ENCODE measurements at regions not wholly inside any gene's neighbourhood (a gene's known extent, or its start where the extent isn't known, plus 50 kb on each side); places are given as distances from the start of the nearest gene placed in this dataset.

- TF ChIP-seq CTCF (IDR thresholded peaks at IDR 0.05; ENCODE audit: extremely low read depth in 1 of 2, insufficient read depth in 1 of 2, low read depth in 1 of 2, low read length in 2 of 2), result no peak
- TF ChIP-seq EZH2 (IDR thresholded peaks at IDR 0.05; ENCODE audit: borderline replicate concordance, low read depth, low read length, severe bottlenecking), result no peak
- TF ChIP-seq POLR2AphosphoS5 (IDR thresholded peaks at IDR 0.05; ENCODE audit: insufficient read depth, low read depth, low read length), result no peak
- TF ChIP-seq JUN (IDR thresholded peaks at IDR 0.05; ENCODE audit: borderline replicate concordance, insufficient read depth, insufficient read length, low read depth), result no peak
- TF ChIP-seq MYC (IDR thresholded peaks at IDR 0.05; ENCODE audit: low read depth, low read length), result no peak
- TF ChIP-seq POLR2A (IDR thresholded peaks at IDR 0.05; ENCODE audit: low read depth, low read length), result no peak
- TF ChIP-seq GATA2 (IDR thresholded peaks at IDR 0.05; ENCODE audit: insufficient read depth, insufficient read length, low read depth, low read length), result no peak
- TF ChIP-seq MAX (IDR thresholded peaks at IDR 0.05; ENCODE audit: insufficient read depth, insufficient read length), result no peak
- no peak for TF ChIP-seq FOS (IDR thresholded peaks at IDR 0.05; ENCODE audit: borderline replicate concordance, insufficient read depth, low read length)
Measured at GRCh38 chr2:57617318-57617717, 429.3 kb upstream of the VRK2 start.

All from endothelial cell of umbilical vein (primary cell).